Ecto neural progenitor cell (in vitro differentiated cells): ENCODE measurements at regions not wholly inside any gene's neighbourhood (a gene's known extent, or its start where the extent isn't known, plus 50 kb on each side); places are given as distances from the start of the nearest gene placed in this dataset.

ENCODE experiments used
- DNase-seq: peaks from one replicate; pipeline ENCODE4 v3.0.0-alpha.2; 2018; ENCODE audit warnings: low spot score

GRCh38 chr3:82087958-82088357 lies 326.5 kb upstream of the GBE1 start:
- no peak for DNase-seq

GRCh38 chr3:82085851-82086475 lies 324.5 kb upstream of the GBE1 start:
- no peak for DNase-seq

- DNase-seq, result no peak
Measured at GRCh38 chr3:82085356-82085755, 323.9 kb upstream of the GBE1 start.

- no peak for DNase-seq
Measured at GRCh38 chr3:82084824-82085223, 323.4 kb upstream of the GBE1 start.

- DNase-seq, result no peak
Measured at GRCh38 chr3:82082796-82083195, 321.4 kb upstream of the GBE1 start.

- DNase-seq, result no peak
Measured at GRCh38 chr3:82081351-82081750, 319.9 kb upstream of the GBE1 start.

GRCh38 chr3:82080792-82081191 lies 319.3 kb upstream of the GBE1 start:
- DNase-seq, result no peak

- no peak for DNase-seq
Measured at GRCh38 chr3:82080261-82080660, 318.8 kb upstream of the GBE1 start.

GRCh38 chr3:82079335-82079890 lies 318.0 kb upstream of the GBE1 start:
- DNase-seq, result no peak

- DNase-seq, result no peak
Measured at GRCh38 chr3:82078246-82078645, 316.8 kb upstream of the GBE1 start.

- DNase-seq, result no peak
Measured at GRCh38 chr3:82067420-82067819, 306.0 kb upstream of the GBE1 start.

- no peak for DNase-seq
Measured at GRCh38 chr3:82058809-82059208, 297.4 kb upstream of the GBE1 start.

- DNase-seq, result no peak
Measured at GRCh38 chr3:82055792-82056191, 294.3 kb upstream of the GBE1 start.

- DNase-seq, result no peak
Measured at GRCh38 chr3:82054849-82055248, 293.4 kb upstream of the GBE1 start.

- no peak for DNase-seq
Measured at GRCh38 chr3:82053236-82053635, 291.8 kb upstream of the GBE1 start.

GRCh38 chr3:82050382-82050781 lies 288.9 kb upstream of the GBE1 start:
- no peak for DNase-seq

- no peak for DNase-seq
Measured at GRCh38 chr3:82048711-82049110, 287.3 kb upstream of the GBE1 start.

- no peak for DNase-seq
Measured at GRCh38 chr3:82044930-82045705, 283.7 kb upstream of the GBE1 start.

GRCh38 chr3:82038556-82038955 lies 277.1 kb upstream of the GBE1 start:
- DNase-seq, result no peak

- no peak for DNase-seq
Measured at GRCh38 chr3:82033186-82033585, 271.7 kb upstream of the GBE1 start.

GRCh38 chr3:82031596-82031995 lies 270.2 kb upstream of the GBE1 start:
- no peak for DNase-seq

- no peak for DNase-seq
Measured at GRCh38 chr3:82030916-82031315, 269.5 kb upstream of the GBE1 start.

- DNase-seq, result no peak
Measured at GRCh38 chr3:82022836-82023235, 261.4 kb upstream of the GBE1 start.

GRCh38 chr3:82020282-82020681 lies 258.8 kb upstream of the GBE1 start:
- no peak for DNase-seq
